IPS DF 6.9 (cell line): ENCODE measurements at regions not wholly inside any gene's neighbourhood (a gene's known extent, or its start where the extent isn't known, plus 50 kb on each side); places are given as distances from the start of the nearest gene placed in this dataset.
"Not testable (repeated sequence)": the region's sequence is repeated elsewhere in the genome, so short reads cannot be mapped to it uniquely, and the experiment has no call there.

ENCODE experiments used
- DNase-seq: peaks from one replicate; pipeline ENCODE4 v3.0.0-alpha.2; 2013; ENCODE audit warnings: low read depth, low spot score
- H3K27ac ChIP-seq: one replicate; pipeline ENCODE4 v1.5.1; 2013; ENCODE audit warnings: low read length, control low read depth
- H3K27me3 ChIP-seq: 2 replicates; pipeline ENCODE4 v1.6.1; 2013; ENCODE audit warnings: mild to moderate bottlenecking, low read length; ENCODE audit not compliant: control insufficient read depth, insufficient read depth
- H3K36me3 ChIP-seq: 2 replicates; pipeline ENCODE4 v1.6.1; 2013; ENCODE audit warnings: low read length; ENCODE audit not compliant: control insufficient read depth, insufficient read depth
- H3K4me1 ChIP-seq: 2 replicates; pipeline ENCODE4 v1.6.1; 2013; ENCODE audit warnings: low read length; ENCODE audit not compliant: control insufficient read depth, insufficient read depth
- H3K4me3 ChIP-seq: 2 replicates; pipeline ENCODE4 v1.5.1; 2013; ENCODE audit warnings: mild to moderate bottlenecking, low read length
- H3K9me3 ChIP-seq: 2 replicates; pipeline ENCODE4 v1.6.1; 2013; ENCODE audit warnings: low read length, inconsistent platforms; ENCODE audit not compliant: control insufficient read depth, insufficient read depth
- WGBS: extraction: QIAGEN DNeasy Blood & Tissue Kit; methylation state at CpG from one replicate; pipeline ENCODE4 v1.1.7; 2013; ENCODE audit warnings: mixed read lengths, missing lambda C conversion rate; ENCODE audit not compliant: insufficient read length, insufficient coverage; 5-methylcytosine and 5-hydroxymethylcytosine counted together

GRCh38 chr13:97749174-97749573, 204.3 kb upstream of the IPO5 start:
- DNase-seq, result no peak
- H3K9me3 ChIP-seq, result no peaks in the 10 kb centered on the region
- H3K36me3 ChIP-seq, result no peaks in the 10 kb centered on the region
- H3K27me3 ChIP-seq, result no peaks in the 10 kb centered on the region
- no CpG with 5 or more reads among the region's 5 CpGs for WGBS
- H3K27ac ChIP-seq, result no peak overlapping the region
- H3K4me3 ChIP-seq, result no peak overlapping the region
- H3K4me1 ChIP-seq, result no peaks in the 10 kb centered on the region

GRCh38 chr13:97751477-97751876, 202.0 kb upstream of the IPO5 start:
- no peaks in the 10 kb centered on the region for H3K9me3 ChIP-seq
- DNase-seq, result no peak
- H3K36me3 ChIP-seq, result no peaks in the 10 kb centered on the region
- no peak overlapping the region for H3K27ac ChIP-seq
- H3K4me3 ChIP-seq, result no peak overlapping the region
- no peaks in the 10 kb centered on the region for H3K4me1 ChIP-seq
- H3K27me3 ChIP-seq, result no peaks in the 10 kb centered on the region

- H3K27ac ChIP-seq, result no peak overlapping the region
- no peak for DNase-seq
- H3K4me1 ChIP-seq, result no peaks in the 10 kb centered on the region
- H3K9me3 ChIP-seq, result no peaks in the 10 kb centered on the region
- no peaks in the 10 kb centered on the region for H3K27me3 ChIP-seq
- no peak overlapping the region for H3K4me3 ChIP-seq
- no CpG with 5 or more reads among the region's 7 CpGs for WGBS
- H3K36me3 ChIP-seq, result no peaks in the 10 kb centered on the region
Observed at GRCh38 chr13:97752961-97753668, 200.4 kb upstream of the IPO5 start.

GRCh38 chr13:97753942-97754670, 199.4 kb upstream of the IPO5 start:
- WGBS, result no CpG with 5 or more reads among the region's 5 CpGs
- no peak overlapping the region for H3K4me3 ChIP-seq
- H3K36me3 ChIP-seq, result no peaks in the 10 kb centered on the region
- H3K4me1 ChIP-seq, result no peaks in the 10 kb centered on the region
- H3K27me3 ChIP-seq, result no peaks in the 10 kb centered on the region
- no peak overlapping the region for H3K27ac ChIP-seq
- no peaks in the 10 kb centered on the region for H3K9me3 ChIP-seq
- DNase-seq, result peak; percentile 11

GRCh38 chr13:97757807-97758206, 195.7 kb upstream of the IPO5 start:
- Histone ChIP-seq H3K36me3 (no peaks in the 10 kb centered on the region), H3K27ac (no peak overlapping the region), H3K27me3 (no peaks in the 10 kb centered on the region), H3K9me3 (no peaks in the 10 kb centered on the region), H3K4me3 (no peak overlapping the region), H3K4me1 (no peaks in the 10 kb centered on the region)
- no CpG with 5 or more reads among the region's 4 CpGs for WGBS
- DNase-seq, result no peak

- H3K36me3 ChIP-seq, result no peaks in the 10 kb centered on the region
- no peaks in the 10 kb centered on the region for H3K9me3 ChIP-seq
- DNase-seq, result no peak
- no peaks in the 10 kb centered on the region for H3K4me1 ChIP-seq
- H3K27ac ChIP-seq, result no peak overlapping the region
- no CpG with 5 or more reads among the region's 3 CpGs for WGBS
- no peaks in the 10 kb centered on the region for H3K27me3 ChIP-seq
- no peak overlapping the region for H3K4me3 ChIP-seq
Observed at GRCh38 chr13:97758317-97758716, 195.2 kb upstream of the IPO5 start.

GRCh38 chr13:97761796-97762540, 191.5 kb upstream of the IPO5 start:
- no peaks in the 10 kb centered on the region for H3K27me3 ChIP-seq
- H3K4me3 ChIP-seq, result no peak overlapping the region
- no peaks in the 10 kb centered on the region for H3K36me3 ChIP-seq
- WGBS, result no CpG with 5 or more reads among the region's 3 CpGs
- H3K9me3 ChIP-seq, result no peaks in the 10 kb centered on the region
- H3K27ac ChIP-seq, result no peak overlapping the region
- no peak for DNase-seq
- H3K4me1 ChIP-seq, result no peaks in the 10 kb centered on the region

- H3K4me3 ChIP-seq, result no peak overlapping the region
- no peaks in the 10 kb centered on the region for H3K27me3 ChIP-seq
- H3K9me3 ChIP-seq, result no peaks in the 10 kb centered on the region
- DNase-seq, result no peak
- H3K27ac ChIP-seq, result no peak overlapping the region
- no peaks in the 10 kb centered on the region for H3K36me3 ChIP-seq
- no peaks in the 10 kb centered on the region for H3K4me1 ChIP-seq
- WGBS, result no CpG with 5 or more reads among the region's 1 CpG
Observed at GRCh38 chr13:97766749-97767148, 186.7 kb upstream of the IPO5 start.

- H3K36me3 ChIP-seq, result no peaks in the 10 kb centered on the region
- no peaks in the 10 kb centered on the region for H3K4me1 ChIP-seq
- no peak for DNase-seq
- no peak overlapping the region for H3K27ac ChIP-seq
- H3K27me3 ChIP-seq, result no peaks in the 10 kb centered on the region
- H3K9me3 ChIP-seq, result no peaks in the 10 kb centered on the region
- no CpG with 5 or more reads among the region's 3 CpGs for WGBS
- H3K4me3 ChIP-seq, result no peak overlapping the region
Observed at GRCh38 chr13:97768134-97768533, 185.3 kb upstream of the IPO5 start.

GRCh38 chr13:97770231-97770630, 183.2 kb upstream of the IPO5 start:
- not testable (repeated sequence) for DNase-seq, H3K4me3 ChIP-seq, H3K27ac ChIP-seq, H3K36me3 ChIP-seq, H3K9me3 ChIP-seq, H3K27me3 ChIP-seq, H3K4me1 ChIP-seq
- no CpG with 5 or more reads among the region's 5 CpGs for WGBS
